H1 (cell line): ENCODE measurements at regions not wholly inside any gene's neighbourhood (a gene's known extent, or its start where the extent isn't known, plus 50 kb on each side); places are given as distances from the start of the nearest gene placed in this dataset.
"Not testable (repeated sequence)": the region's sequence is repeated elsewhere in the genome, so short reads cannot be mapped to it uniquely, and the experiment has no call there.

Experiments
- CTCF ChIA-PET: fragments of 300-600 bp; sonication (Branson Sonifier 250); formaldehyde crosslinking; loops from one replicate; lab custom pipeline; 2021; ENCODE audit not compliant: partially characterized antibody; lab: Charles Lee
- POLR2A ChIA-PET: fragments of 300-600 bp; sonication (Branson Sonifier 250); formaldehyde crosslinking; loops from one replicate; lab custom pipeline; 2021; ENCODE audit warnings: inconsistent platforms; ENCODE audit not compliant: partially characterized antibody; lab: Charles Lee
- DNase-seq, 2 experiments: peaks; one replicate each; pipeline versions ENCODE4 v3.0.0 to v3.0.0-alpha.2; 2010 to 2022; ENCODE audit warnings: low spot score in 2 of 2, low read depth in 1 of 2, mixed read lengths in 1 of 2
- FAIRE-seq: peaks from 2 replicates; lab custom pipeline; 2011; peaks lifted over from hg19 to GRCh38; lab: Jason Lieb, UNC
- H2AFZ ChIP-seq: 2 replicates; pipeline ENCODE4 v1.8.1; 2012; ENCODE audit warnings: low read length, inconsistent platforms
- H2AK5ac ChIP-seq: 2 replicates; pipeline ENCODE4 v1.6.1; 2013; ENCODE audit warnings: low read depth, low read length
- H2BK120ac ChIP-seq: replicated peaks from 2 replicates; pipeline ENCODE3; 2013; ENCODE audit warnings: low read depth, low read length, inconsistent platforms
- H2BK12ac ChIP-seq: 2 replicates; pipeline ENCODE4 v1.6.1; 2013; ENCODE audit warnings: low read depth, low read length
- H2BK15ac ChIP-seq: 2 replicates; pipeline ENCODE4 v1.6.1; 2013; ENCODE audit warnings: low read length
- H2BK20ac ChIP-seq: 2 replicates; pipeline ENCODE4 v1.6.1; 2013; ENCODE audit warnings: low read length
- H2BK5ac ChIP-seq: 2 replicates; pipeline ENCODE4 v1.6.1; 2013; ENCODE audit warnings: low read depth, low read length
- H3K14ac ChIP-seq: 2 replicates; pipeline ENCODE4 v1.6.1; 2013; ENCODE audit warnings: inconsistent platforms; ENCODE audit not compliant: insufficient read length
- H3K18ac ChIP-seq: 2 replicates; pipeline ENCODE4 v1.6.1; 2013; ENCODE audit warnings: low read length; ENCODE audit errors: extremely low read depth
- H3K23ac ChIP-seq: 2 replicates; pipeline ENCODE4 v1.6.1; 2013; ENCODE audit warnings: inconsistent platforms; ENCODE audit not compliant: insufficient read length
- H3K23me2 ChIP-seq: 2 replicates; pipeline ENCODE4 v1.6.1; 2013; ENCODE audit warnings: low read depth, low read length
- H3K27ac ChIP-seq: 2 replicates; pipeline ENCODE4 v1.6.1; 2011; ENCODE audit warnings: low read depth, low read length, inconsistent platforms
- H3K27me3 ChIP-seq, 4 experiments: replicated peaks in 1 of 4; 1 replicate in 1 of 4; 2 replicates in 3 of 4; pipeline versions ENCODE4 v1.6.1 to v1.8.1; 2011 to 2013; ENCODE audit warnings: low read length in 3 of 4, mild to moderate bottlenecking in 3 of 4, inconsistent platforms in 2 of 4, mixed read lengths in 2 of 4, moderate library complexity in 1 of 4; ENCODE audit not compliant: control insufficient read depth in 3 of 4, insufficient read depth in 3 of 4; ENCODE audit errors: extremely low read depth in 1 of 4
- H3K36me3 ChIP-seq, 4 experiments: 2 replicates each; pipeline versions ENCODE4 v1.6.1 to v1.8.1; 2011 to 2013; ENCODE audit warnings: mild to moderate bottlenecking in 4 of 4, low read length in 3 of 4, moderate library complexity in 2 of 4, control low read depth in 1 of 4, inconsistent platforms in 1 of 4; ENCODE audit not compliant: insufficient read depth in 4 of 4, control insufficient read depth in 2 of 4
- H3K4ac ChIP-seq: replicated peaks from 2 replicates; pipeline ENCODE3; 2013; ENCODE audit warnings: low read length, low read depth, mixed read lengths, inconsistent platforms; ENCODE audit not compliant: insufficient read length
- H3K4me1 ChIP-seq, 4 experiments: replicated peaks in 1 of 4; 1 replicate in 1 of 4; 2 replicates in 3 of 4; pipeline versions ENCODE4 v1.6.1 to v1.8.1; 2011 to 2013; ENCODE audit warnings: low read length in 3 of 4, inconsistent platforms in 2 of 4, mixed read lengths in 1 of 4; ENCODE audit not compliant: insufficient read depth in 4 of 4, control insufficient read depth in 3 of 4
- H3K4me2 ChIP-seq, 2 experiments: 2 replicates each; pipeline versions ENCODE4 v1.6.1 to v1.8.1; 2011 to 2013; ENCODE audit warnings: low read depth in 2 of 2, low read length in 2 of 2, control low read depth in 1 of 2, inconsistent platforms in 1 of 2, mild to moderate bottlenecking in 1 of 2; ENCODE audit not compliant: insufficient read depth in 1 of 2
- H3K4me3 ChIP-seq, 4 experiments: fragments of 200-600, 300-600 bp in 1 of 4; sonication (generic), shearing (Covaris generic), sonication (Bioruptor Twin) in 1 of 4; 2 replicates each; pipeline versions ENCODE4 v1.5.1 to v1.8.1; 2011 to 2016; ENCODE audit warnings: low read length in 4 of 4, low read depth in 3 of 4, control low read depth in 2 of 4, inconsistent platforms in 2 of 4, mild to moderate bottlenecking in 2 of 4, mixed read lengths in 1 of 4, moderate library complexity in 1 of 4; ENCODE audit not compliant: insufficient read depth in 2 of 4; ENCODE audit errors: extremely low read depth in 1 of 4
- H3K56ac ChIP-seq: replicated peaks from 2 replicates; pipeline ENCODE3; 2013; ENCODE audit warnings: low read depth, mild to moderate bottlenecking, mixed read lengths, low read length, inconsistent platforms; ENCODE audit not compliant: insufficient read length
- H3K79me1 ChIP-seq: 2 replicates; pipeline ENCODE4 v1.6.1; 2013; ENCODE audit warnings: low read depth, low read length, control low read depth
- H3K79me2 ChIP-seq, 2 experiments: 2 replicates each; pipeline versions ENCODE4 v1.6.1 to v1.8.1; 2012 to 2013; ENCODE audit warnings: low read length in 2 of 2, mild to moderate bottlenecking in 2 of 2, inconsistent platforms in 1 of 2; ENCODE audit not compliant: insufficient read depth in 2 of 2, control insufficient read depth in 1 of 2
- H3K9ac ChIP-seq, 4 experiments: replicated peaks in 1 of 4; 1 replicate in 1 of 4; 2 replicates in 3 of 4; pipeline versions ENCODE4 v1.6.1 to v1.8.1; 2011 to 2013; ENCODE audit warnings: low read depth in 3 of 4, low read length in 3 of 4, control low read depth in 2 of 4, mild to moderate bottlenecking in 2 of 4, moderate library complexity in 2 of 4, inconsistent platforms in 1 of 4; ENCODE audit errors: extremely low read depth in 1 of 4
- H3K9me3 ChIP-seq, 2 experiments: 2 replicates each; pipeline versions ENCODE4 v1.6.1 to v1.8.1; 2012 to 2013; ENCODE audit warnings: mild to moderate bottlenecking in 2 of 2, moderate library complexity in 2 of 2, control low read depth in 1 of 2, inconsistent platforms in 1 of 2, low read depth in 1 of 2, low read length in 1 of 2, mixed read lengths in 1 of 2; ENCODE audit not compliant: insufficient read depth in 2 of 2
- H4K20me1 ChIP-seq, 2 experiments: replicated peaks in 1 of 2; 2 replicates each; pipeline versions ENCODE3 to v1.8.1; 2011 to 2013; ENCODE audit warnings: inconsistent platforms in 2 of 2, low read length in 2 of 2, mild to moderate bottlenecking in 1 of 2; ENCODE audit not compliant: insufficient read depth in 2 of 2, control insufficient read depth in 1 of 2
- H4K5ac ChIP-seq: 2 replicates; pipeline ENCODE4 v1.6.1; 2013; ENCODE audit warnings: low read length, low read depth, mixed read lengths, inconsistent platforms; ENCODE audit not compliant: insufficient read length
- H4K8ac ChIP-seq: 2 replicates; pipeline ENCODE4 v1.8.0; 2013; ENCODE audit warnings: mild to moderate bottlenecking, moderate library complexity, low read length, inconsistent platforms; ENCODE audit not compliant: insufficient read depth; ENCODE audit errors: extremely low read depth
- H4K91ac ChIP-seq: replicated peaks from 2 replicates; pipeline ENCODE3; 2013; ENCODE audit warnings: low read length, mixed read lengths, inconsistent platforms; ENCODE audit not compliant: insufficient read length
- WGBS, 2 experiments: shearing (Covaris generic) in 1 of 2; methylation state at CpG; one replicate each; pipeline versions ENCODE4 v1.1.6 to v1.1.7; 2013 to 2015; ENCODE audit warnings: low lambda C conversion rate in 2 of 2, mixed read lengths in 2 of 2, inconsistent platforms in 1 of 2, low coverage in 1 of 2, missing lambda C conversion rate in 1 of 2; ENCODE audit not compliant: insufficient replicate concordance in 2 of 2, insufficient coverage in 1 of 2, insufficient read length in 1 of 2; ENCODE audit errors: extremely low coverage in 1 of 2, missing lambda C conversion rate in 1 of 2; 5-methylcytosine and 5-hydroxymethylcytosine counted together

- H2BK15ac ChIP-seq, H3K23me2 ChIP-seq, H4K91ac ChIP-seq, H3K27ac ChIP-seq, H3K36me3 ChIP-seq, H3K4me2 ChIP-seq, H2BK5ac ChIP-seq, H3K56ac ChIP-seq, H3K4me3 ChIP-seq, H3K79me2 ChIP-seq, H3K18ac ChIP-seq, DNase-seq, H2BK12ac ChIP-seq, H4K20me1 ChIP-seq, H3K27me3 ChIP-seq, H3K79me1 ChIP-seq, H3K14ac ChIP-seq, H3K9ac ChIP-seq, CTCF ChIA-PET, H3K23ac ChIP-seq, H2AFZ ChIP-seq, H3K4me1 ChIP-seq, POLR2A ChIA-PET, FAIRE-seq, H2BK20ac ChIP-seq, H4K8ac ChIP-seq, H2BK120ac ChIP-seq, H3K4ac ChIP-seq, H2AK5ac ChIP-seq, H4K5ac ChIP-seq: not testable (repeated sequence)
- H3K9me3 ChIP-seq = peaks cover 27 to 90% of the 10 kb centered on the region in 2 experiments; a peak in 3 of 4 replicates
- 96% methylated on average over 32 of the region's 36 CpGs; no CpG with 5 or more reads in 1 of the 2 experiments for WGBS, 2 experiments
These were observed 326.3 kb downstream of the ZNF716 start for GRCh38 chr7:57776136-57776856.
